NCI-H1930 (cell line): ENCODE measurements at regions not wholly inside any gene's neighbourhood (a gene's known extent, or its start where the extent isn't known, plus 50 kb on each side); places are given as distances from the start of the nearest gene placed in this dataset.

Experiments used
- DNase-seq, 2 experiments: peaks; one replicate each; lab custom pipeline; 2025; lab: John Stamatoyannopoulos, UW

GRCh38 chr3:24936574-24936973 lies 441.9 kb upstream of the THRB start:
- DNase-seq, result no peak

GRCh38 chr3:24937228-24937627 lies 442.6 kb upstream of the THRB start:
- DNase-seq, result no peak

- DNase-seq, result no peak
Observed at GRCh38 chr3:24937780-24938179, 443.1 kb upstream of the THRB start.

- DNase-seq, result no peak
Observed at GRCh38 chr3:24943961-24944360, 449.3 kb upstream of the THRB start.

- no peak for DNase-seq
Observed at GRCh38 chr3:24944805-24945520, 450.3 kb upstream of the THRB start.

GRCh38 chr3:24945563-24945962 lies 450.9 kb upstream of the THRB start:
- DNase-seq, result no peak

- no peak for DNase-seq
Observed at GRCh38 chr3:24947103-24947502, 452.5 kb upstream of the THRB start.

- DNase-seq, result no peak
Observed at GRCh38 chr3:24951180-24951579, 456.5 kb upstream of the THRB start.

GRCh38 chr3:24952388-24952787 lies 457.7 kb upstream of the THRB start:
- DNase-seq, result peak; percentile 63 to 64

GRCh38 chr3:24953060-24953771 lies 458.6 kb upstream of the THRB start:
- no peak for DNase-seq

- DNase-seq, result no peak
Observed at GRCh38 chr3:24956613-24957012, 462.0 kb upstream of the THRB start.

- no peak for DNase-seq
Observed at GRCh38 chr3:24958271-24958670, 463.6 kb upstream of the THRB start.

GRCh38 chr3:24958910-24959447 lies 464.3 kb upstream of the THRB start:
- no peak for DNase-seq

GRCh38 chr3:24963762-24964625 lies 464.1 kb upstream of the RARB start:
- no peak for DNase-seq

- DNase-seq, result no peak
Observed at GRCh38 chr3:24965706-24966385, 462.2 kb upstream of the RARB start.

GRCh38 chr3:24968036-24968435 lies 460.0 kb upstream of the RARB start:
- DNase-seq, result no peak

- no peak for DNase-seq
Observed at GRCh38 chr3:24972491-24972890, 455.6 kb upstream of the RARB start.

- no peak for DNase-seq
Observed at GRCh38 chr3:24981309-24981708, 446.8 kb upstream of the RARB start.

- no peak for DNase-seq
Observed at GRCh38 chr3:24981924-24982323, 446.1 kb upstream of the RARB start.

GRCh38 chr3:24985668-24986067 lies 442.4 kb upstream of the RARB start:
- DNase-seq, result no peak

GRCh38 chr3:24986612-24987011 lies 441.5 kb upstream of the RARB start:
- DNase-seq, result no peak

- no peak for DNase-seq
Observed at GRCh38 chr3:24999357-24999756, 428.7 kb upstream of the RARB start.
